ENCODE measurements at regions not wholly inside any gene's neighbourhood (a gene's known extent, or its start where the extent isn't known, plus 50 kb on each side); places are given as distances from the start of the nearest gene placed in this dataset.
A peak's percentile ranks its signal among the peaks of the same experiment; 100 is the strongest.
"Not testable (repeated sequence)": the region's sequence is repeated elsewhere in the genome, so short reads cannot be mapped to it uniquely, and the experiment has no call there.

DNA sequence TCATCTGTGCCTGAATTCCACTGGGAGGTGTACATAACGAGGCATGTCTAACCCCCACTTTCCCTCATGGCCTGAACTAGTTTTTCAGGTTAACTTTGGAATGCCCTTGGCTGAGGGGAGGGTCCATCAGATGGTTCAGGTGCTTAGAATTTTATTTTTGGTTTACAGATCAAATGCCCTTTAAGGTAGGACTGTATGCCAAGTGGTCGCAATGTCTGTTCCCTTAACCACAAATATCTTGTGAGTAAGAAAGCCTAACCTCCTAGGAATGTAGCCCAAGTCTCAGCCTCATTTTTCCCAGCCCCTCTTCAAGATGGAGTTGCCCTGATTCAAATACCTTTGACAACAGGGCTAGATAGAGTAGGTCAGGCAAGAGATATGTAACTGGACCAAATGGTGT, 78.4 kb downstream of the RNASET2 start:
- DNase-seq (ENCODE audit: low spot score), result no peak

DNA sequence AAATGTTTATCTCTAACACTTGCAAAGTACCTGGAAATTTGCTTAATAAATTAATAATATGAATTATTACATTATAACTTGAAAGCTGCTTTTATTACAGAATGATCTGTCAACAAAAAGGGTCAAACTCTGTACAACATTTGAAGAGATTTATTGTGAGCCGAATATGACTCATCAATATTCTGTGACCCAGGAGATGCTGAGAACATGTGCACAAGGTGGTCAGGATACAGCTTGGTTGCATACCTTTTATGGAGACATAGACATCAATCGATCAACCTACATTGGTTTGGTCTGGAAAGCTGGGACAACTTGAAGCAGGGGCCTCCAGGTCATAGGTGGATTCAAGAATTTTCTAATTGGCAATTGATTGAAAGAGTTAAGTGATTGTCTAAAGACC, 79.0 kb downstream of the RNASET2 start:
- DNase-seq (ENCODE audit: low spot score), result no peak

DNA sequence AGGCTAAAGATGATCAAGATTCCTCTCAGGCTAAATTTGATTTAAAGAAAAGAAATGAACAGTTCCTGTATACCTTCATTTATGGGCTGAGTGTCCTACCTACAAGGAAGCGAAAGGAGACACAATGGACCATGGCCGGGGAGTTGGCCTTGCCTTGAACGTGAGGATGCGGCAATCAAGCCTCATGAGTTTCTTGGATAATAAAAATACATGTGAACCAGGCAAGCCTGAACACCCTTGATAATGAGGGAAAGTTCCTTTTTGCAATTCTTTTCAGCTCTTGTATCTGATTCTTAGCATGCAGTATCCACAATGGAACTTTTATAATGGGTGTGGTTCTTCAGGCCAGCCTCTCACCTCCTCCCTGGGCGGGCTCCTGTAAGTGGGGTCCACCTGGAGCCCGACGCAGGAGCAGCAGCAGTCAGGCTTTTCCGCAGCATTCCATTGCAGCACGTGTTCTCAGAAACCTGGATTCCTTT, 83.8 kb downstream of the RNASET2 start:
- DNase-seq (ENCODE audit: low spot score), result no peak

DNA sequence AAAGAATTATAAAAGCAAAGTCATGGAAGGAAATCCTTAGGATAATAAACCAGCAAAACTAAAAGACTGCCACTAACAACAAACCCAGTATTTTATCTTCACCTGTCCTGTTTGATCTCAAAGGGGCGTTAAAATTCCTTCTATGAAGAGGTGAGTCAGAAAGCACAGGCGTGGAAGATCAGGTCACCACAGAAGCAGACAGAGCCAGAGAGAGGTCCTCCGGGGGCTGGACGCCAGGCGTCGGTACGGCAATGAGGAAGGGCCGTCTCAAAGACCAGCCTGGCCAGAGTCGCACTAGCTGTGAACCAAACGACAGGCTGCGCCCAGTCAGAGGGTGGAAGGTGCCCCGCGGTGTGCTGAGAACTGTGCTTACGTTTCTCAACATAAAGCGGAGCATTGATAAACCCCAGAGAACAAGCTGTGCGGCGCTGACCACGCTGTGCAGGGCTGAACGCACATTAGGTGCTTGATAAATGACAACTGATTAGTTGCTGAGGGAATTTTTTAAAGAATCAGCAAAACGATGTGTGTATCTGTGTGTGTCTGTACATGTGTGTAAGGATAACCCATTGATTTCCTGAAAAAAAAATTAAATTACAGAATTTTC, 85.6 kb downstream of the RNASET2 start:
- no peak for DNase-seq (ENCODE audit: low spot score)

DNA sequence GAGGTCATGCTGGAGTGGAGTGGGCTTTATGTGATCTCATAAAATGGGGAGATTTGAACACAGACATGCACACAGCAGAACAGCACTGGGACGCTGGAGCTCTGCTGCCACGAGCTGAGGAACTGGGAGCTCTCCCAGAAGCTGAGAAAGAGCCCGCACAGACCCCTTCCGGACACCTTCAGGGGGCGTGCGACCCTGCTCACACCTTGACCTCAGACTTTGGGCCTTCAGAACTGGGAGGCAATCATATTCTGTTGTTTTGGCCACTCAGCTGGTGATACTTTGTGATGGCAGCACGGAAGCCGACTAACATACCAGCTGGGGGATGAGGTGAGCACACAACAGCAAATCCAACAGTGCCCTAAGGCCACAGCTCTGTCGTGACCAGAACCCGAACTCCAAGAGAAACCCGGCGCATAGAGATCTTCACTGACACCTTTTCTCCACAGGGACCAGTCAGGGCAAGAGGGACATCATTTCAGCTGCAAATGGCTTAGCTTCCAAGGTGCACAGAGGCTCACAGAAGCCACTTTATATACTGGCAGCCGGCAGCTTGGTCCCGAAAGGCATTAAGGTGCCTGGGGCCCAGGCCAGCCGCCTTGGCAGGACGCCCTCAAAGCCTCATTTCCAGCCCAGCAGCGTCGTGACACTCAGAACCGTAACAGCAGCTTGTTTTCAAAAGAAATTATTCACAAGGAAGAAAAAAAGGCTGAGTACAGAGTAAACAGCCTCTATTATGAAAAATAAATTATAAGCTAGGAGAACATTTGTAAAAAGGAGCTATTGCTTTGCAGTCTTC, 89.3 kb downstream of the RNASET2 start:
- DNase-seq (ENCODE audit: low spot score), result peak; percentile 52

DNA sequence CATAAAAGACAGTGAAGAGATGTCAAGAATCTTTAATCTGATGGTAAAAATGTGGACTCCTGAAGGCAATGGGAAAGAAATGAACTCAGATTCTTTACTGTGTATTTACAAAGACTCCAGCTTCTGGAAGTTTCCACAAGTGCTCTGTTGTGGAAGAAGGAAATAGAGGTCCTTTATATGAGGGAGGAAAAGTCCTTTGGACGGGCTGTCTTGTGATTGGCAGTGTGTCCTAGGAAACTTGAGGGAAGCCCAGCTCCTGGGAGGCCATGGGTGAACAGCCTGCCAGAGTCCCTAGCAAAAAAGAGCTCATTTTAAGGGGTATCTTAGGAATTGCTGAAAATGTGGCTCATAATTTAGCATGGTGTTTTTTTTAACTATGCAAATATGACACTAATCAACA, 92.0 kb downstream of the RNASET2 start:
- DNase-seq (ENCODE audit: low spot score), result peak; percentile 49

DNA sequence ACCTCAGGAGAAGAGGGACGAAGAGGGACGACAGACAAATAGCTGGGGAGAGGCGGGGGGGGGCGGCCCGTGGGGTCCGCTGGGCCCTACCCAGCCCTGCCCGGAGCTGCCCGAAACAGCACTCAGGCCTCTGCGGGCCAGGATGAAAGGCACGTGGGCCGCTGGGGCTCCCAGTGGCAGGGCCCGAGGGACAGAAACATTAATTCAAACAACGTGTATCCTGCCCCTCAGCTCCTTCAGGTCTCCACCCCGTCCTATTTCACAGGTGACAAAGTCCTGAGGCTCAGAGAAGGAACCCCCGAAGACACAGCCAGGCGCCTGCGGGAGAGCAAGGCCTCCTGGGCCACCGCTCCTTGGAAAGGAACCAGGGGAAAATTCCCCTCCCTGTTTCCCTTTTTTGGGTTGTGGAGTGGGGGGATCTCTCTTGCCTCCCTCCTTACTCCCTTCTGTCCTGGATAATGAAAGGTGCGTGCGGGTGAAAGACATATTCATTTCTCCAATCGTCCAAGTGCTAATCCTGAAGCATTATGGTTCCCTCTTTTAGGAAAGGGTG, 93.3 kb downstream of the RNASET2 start:
- no peak for DNase-seq (ENCODE audit: low spot score)

DNA sequence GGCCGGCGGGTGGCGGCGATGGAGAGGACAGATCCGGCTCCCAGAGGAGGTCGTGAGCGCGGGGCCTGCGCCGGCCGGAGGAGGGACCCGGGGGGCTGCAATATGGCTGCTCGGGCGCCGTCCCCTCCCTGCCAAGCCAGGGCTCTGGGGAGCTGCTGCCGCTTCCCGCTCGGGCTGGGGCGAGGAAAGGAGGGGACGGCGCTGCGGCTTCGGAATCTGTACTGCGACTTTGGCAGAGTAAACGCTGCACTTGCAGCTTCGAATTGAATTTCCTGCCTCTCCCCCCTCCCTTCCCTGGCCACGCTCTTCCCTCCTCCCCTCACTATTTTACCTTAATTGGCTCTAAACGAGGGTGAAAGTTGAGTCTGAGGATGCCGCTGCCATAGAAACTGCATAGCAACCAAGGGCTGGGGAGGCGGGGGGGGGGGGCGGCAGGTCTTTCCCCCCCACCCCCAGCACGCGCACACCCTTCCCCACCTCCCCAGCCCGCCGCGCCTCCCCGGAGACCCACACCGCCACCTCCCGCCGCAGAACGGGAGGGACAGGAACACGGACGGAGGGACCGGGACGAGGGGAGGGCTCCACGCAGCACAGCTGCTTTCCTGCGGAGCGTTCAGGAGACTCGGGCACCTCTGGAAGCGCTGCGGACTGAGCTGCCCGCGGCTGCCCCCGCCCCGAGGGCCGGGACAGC, 93.9 kb downstream of the RNASET2 start:
- DNase-seq (ENCODE audit: low spot score), result peak; percentile 39

DNA sequence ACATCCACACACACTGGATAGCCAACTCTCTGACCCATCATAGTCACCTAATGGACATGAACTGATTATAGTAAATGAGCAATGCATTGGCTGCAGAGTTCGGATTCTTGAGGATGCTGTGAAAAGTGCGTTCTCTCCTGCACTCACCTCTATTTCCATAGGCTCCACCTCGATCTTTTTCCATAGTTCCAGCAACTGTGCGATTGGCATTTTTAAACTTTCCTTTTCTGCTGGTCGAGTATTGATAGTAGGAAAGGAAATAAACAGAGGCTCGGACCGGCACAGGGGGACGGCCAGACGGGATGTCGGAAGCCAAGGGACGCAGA, 94.4 kb downstream of the RNASET2 start:
- DNase-seq (ENCODE audit: low spot score), result no peak

DNA sequence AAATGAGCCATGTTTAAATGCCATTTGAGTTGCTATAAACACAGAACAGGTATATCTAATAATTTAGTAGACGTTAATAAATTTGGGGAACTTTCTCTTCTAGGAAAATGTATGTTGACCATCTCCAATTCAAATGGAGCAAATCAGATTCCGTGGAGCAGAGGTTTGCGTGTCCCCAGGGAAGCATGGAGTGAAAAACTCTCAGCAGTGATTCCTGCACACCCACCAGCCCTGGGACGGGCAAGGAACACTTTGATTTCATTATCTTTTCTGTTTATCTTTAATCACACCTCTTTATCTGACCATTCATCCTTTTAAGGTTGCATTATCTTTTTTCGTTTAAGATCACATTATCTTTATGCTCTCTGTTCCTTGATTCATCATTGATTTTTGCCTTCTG, 95.0 kb downstream of the RNASET2 start:
- no peak for DNase-seq (ENCODE audit: low spot score)

DNA sequence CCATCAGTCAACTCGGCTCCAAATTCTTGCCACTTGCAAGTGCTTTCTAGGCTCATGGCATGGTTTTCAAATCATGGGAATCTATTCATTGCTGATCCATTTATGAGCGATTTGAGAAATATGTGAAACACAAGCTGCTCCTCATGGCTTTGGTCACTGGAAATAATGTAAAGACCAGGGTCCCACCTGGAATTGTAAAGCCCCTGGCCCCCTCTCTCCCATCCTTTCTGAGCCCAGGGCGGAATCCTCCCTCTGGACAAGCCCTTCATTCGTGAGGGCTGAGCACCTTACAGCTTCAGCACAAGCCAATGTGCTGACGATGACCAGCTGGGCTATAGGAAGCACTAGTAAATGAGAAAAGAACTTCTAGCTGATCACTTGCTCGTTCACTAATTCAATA, 96.0 kb downstream of the RNASET2 start:
- DNase-seq (ENCODE audit: low spot score), result no peak

DNA sequence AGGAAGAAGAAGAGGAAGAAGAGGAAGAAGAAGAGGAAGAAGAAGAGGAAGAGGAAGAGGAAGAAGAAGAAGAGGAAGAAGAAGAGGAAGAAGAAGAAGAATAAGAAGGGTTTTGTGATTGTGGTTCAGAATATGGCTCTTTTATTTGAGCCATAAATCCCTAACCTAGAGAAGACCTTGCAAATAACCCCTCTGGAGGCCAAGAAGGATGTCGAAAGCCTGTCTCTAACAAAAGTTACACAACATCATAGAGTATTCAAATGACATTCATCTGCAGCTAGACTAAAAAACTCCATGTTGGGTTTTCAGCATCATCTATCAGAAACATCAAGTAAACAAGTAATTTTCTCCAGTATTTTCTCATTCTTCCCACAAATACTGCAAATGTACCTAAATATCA, 100.9 kb downstream of the RNASET2 start:
- DNase-seq (ENCODE audit: low spot score), result no peak

DNA sequence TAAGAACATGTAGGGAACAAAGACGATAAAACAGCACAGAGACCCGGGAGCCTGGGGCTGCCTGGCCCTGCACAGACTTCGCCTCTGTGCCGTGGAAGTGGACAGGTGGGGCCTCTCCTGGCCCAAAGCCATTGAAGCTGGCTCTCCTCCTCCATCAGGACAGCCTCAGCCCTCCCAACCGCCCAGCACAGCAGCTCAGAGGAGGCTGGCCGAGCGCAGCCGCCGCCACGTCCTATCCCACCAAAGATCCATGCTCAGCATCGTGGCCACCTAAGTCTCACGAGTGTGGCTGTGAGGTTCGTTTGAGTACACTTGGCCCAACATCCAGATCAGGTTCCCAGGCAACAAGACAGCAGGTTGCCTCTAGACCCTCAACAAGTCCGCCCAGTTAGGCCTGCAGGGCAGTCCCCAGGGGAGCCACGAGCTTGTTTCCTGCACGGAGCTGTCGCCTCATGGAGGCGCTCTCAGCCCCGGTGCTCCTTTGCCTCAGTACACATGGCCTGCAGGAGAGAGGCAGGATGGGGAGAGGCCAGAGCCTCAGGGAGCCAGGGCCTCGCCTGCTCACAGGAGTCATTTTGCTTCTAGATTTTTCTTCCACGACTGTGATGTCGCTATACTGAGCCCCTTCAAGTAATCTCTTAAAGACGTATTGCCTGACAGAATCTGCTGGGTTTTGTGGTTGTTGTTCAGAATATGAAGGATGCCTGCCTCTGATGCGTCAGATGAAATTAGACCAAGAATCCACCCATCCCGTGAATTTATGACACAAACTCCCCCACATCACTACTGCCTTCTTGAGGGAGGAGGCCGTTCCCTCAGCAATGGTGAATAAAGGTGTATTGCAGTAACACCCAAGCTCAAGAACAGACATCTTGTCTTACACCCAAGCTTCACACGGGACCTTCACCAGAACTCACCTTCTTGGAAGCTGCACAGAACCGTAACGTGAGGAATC, 102.7 kb downstream of the RNASET2 start:
- no peak for DNase-seq (ENCODE audit: low spot score)

DNA sequence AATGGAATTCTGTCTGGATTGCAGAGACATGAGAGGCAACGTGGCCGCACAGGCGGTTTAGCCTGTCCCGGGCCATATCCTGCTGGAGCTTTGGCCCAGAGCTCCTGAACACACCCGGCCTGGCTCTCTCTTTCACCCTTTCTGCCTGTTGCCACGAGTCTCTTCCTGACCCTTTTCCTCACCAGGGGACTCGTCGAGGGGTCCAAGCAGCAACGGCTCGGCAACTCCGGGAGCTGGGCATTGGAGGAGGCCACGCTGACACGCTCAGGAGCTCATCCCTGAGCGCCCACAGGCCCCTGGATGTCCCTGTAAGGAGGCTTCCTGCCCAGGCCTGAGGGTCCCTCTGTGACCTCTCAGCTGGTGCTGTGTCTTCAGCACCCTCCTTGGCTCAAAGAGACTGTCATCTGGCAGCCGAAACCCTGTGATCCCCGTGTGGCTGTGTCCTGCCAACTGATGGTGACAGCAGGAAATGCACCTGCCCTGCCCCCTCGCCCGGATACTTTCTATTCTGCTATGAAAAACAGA, 103.8 kb downstream of the RNASET2 start:
- DNase-seq (ENCODE audit: low spot score), result no peak

DNA sequence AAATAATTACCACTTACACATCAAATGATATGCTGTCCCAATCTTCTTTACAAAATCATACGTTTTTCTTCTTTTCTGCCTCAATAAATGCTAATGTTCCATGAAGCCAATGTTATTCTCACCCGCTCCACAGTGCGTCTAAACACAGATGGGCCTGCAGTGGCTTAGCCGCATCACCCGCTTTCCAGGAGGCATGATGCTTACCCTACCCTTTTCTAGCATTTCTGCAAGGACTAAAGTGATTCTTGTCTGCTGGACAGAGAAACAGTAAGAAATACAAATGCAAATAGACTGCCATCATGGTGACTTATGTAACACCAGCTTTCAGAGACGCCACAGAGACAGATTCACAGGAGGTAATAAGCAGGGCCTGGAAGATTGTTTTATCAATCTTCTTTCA, 104.4 kb downstream of the RNASET2 start:
- no peak for DNase-seq (ENCODE audit: low spot score)

DNA sequence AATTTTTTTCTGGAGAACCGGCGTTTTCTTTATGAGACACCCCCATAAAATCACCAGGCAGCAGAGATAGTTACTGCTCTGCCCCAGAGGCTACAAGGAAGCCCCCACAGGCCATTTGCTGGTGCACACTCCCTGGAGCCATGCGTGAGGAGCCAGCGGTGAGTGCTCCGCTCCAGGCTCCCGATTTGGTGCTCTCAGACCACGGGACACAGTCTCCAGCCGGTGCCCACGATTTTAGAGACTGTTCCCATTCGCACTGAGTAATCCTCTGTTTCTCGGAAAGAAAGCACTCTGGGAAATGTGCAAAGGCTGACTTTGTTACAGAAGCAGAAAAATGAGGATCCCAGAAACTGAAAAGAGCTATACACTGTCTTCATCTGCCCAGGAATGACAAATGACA, 104.9 kb downstream of the RNASET2 start:
- no peak for DNase-seq (ENCODE audit: low spot score)

DNA sequence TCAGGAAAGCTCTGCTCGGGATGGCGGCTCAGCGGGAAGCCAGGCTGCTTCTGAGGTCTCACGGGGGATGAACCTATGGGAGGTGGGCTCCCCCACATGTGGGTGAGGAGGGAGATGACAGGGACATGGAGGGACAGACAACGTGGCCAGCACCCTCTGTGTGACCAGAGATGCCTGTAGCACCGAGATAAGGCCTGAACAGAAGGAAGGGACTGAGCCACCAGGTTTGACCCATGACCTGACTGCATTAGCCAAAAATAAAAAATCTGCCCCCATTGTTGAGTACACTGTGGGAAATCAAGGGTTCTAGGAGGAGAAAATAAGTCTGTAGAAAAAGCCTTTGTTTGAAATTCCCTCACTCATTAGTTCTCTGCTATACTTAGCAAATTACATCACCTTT, 105.7 kb downstream of the RNASET2 start:
- DNase-seq (ENCODE audit: low spot score), result no peak

DNA sequence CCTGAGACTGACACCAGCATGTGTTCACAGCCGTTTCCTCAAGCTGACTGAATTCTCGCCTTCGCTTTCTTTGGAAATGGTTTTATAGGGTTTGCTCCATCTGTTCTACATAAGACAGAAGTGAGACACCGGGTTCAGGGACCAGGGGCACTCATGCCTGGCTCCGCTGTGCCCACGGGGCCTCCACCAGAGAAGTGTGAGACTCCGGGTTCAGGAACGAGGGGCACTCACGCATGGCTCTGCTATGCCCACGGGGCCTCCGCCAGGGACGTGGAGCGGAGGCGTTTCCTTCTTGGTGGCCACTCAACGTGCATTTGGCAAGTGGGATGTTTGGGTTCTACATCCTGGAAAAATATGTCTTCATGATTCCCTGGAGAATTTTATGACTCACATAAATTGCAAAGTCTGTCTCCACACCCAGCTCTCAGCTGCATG, 106.6 kb downstream of the RNASET2 start:
- no peak for DNase-seq (ENCODE audit: low spot score)

DNA sequence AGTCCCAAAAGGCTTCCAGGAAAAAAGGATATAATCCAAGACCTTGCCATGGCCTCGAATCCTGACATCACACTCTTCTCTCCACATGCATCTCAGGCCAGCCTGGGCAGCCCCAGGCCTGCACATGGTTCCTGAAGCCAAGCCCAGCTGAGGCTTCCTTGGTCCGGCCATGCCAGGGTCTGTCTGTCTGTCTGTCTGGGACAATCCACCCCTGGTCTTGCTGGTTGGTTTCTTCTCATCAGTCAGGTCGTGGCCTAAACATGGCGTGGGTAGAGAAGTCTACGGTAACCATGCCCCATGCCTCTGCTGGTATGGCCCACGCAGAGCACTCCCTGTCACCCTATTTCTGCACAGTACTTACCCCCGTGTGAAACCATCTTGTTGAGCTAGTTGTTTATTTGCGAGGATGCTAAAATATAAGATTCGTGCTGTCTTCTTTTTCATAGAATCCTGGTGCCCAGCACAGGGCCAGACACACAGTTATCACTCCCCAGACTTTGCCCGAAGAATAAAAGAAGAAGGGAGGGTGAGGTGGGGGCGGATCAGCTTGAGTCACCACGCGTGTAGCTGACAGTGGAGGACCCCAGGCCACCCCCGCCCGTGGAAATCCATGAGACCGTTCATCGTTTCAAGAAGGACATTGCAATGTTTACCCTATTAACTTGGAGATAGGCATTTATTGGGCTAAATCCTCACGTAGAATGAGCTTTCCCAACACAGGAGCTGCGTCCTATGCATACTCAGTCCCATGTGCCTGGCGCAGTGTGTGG, 107.2 kb downstream of the RNASET2 start:
- DNase-seq (ENCODE audit: low spot score), result no peak

DNA sequence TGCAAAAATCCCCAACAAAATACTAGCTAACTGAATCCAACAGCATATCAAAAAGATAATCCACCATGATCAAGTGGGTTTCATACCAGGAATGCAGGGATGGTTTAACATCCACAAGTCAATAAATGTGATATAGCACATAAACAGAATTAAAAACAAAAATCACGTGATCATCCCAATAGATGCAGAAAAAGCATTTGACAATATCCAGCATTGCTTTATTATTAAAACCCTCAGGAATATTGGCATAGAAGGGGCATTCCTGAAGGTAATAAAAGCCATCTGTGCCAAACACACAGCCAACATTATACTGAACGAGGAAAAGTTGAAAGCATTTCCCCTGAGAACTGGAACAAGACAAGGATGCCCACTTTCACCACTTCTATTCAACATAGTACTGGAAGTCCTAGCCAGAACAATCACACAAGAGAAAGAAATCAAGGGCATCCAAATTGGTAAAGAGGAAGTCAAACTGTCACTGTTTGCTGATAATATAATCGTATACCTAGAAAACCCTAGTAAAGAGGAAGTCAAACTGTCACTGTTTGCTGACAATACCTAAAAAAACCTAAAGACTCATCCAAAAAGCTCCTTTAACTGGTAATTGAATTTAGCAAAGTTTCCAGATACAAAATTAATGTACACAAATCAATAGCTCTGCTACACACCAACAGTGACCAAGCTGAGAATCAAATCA, 109.8 kb downstream of the RNASET2 start:
- not testable (repeated sequence) for DNase-seq (ENCODE audit: low spot score)
